Tibial artery (tissue), 4 donors: ENCODE measurements at regions not wholly inside any gene's neighbourhood (a gene's known extent, or its start where the extent isn't known, plus 50 kb on each side); places are given as distances from the start of the nearest gene placed in this dataset.
"Not testable (repeated sequence)": the region's sequence is repeated elsewhere in the genome, so short reads cannot be mapped to it uniquely, and the experiment has no call there.

Experiments used
- DNase-seq, 2 donors: peaks; one replicate each; pipeline ENCODE4 v3.0.0-alpha.2; 2019
- H3K27ac ChIP-seq, 2 donors: fragments of 200-600 bp; sonication (generic) in 1 of 2; 1 replicate in 1 of 2; 2 replicates in 1 of 2; pipeline ENCODE4 v1.5.1; 2018 to 2019; ENCODE audit warnings: mild to moderate bottlenecking in 1 of 2
- H3K27me3 ChIP-seq, 2 donors: fragments of 200-600 bp; sonication (generic) in 1 of 2; one replicate each; pipeline versions ENCODE4 v1.5.1 to v1.6.0; 2016 to 2019
- H3K36me3 ChIP-seq, 3 donors: fragments of 200-600 bp; sonication (generic) in 2 of 3; one replicate each; pipeline ENCODE4 v1.5.1; 2016 to 2019; ENCODE audit warnings: mild to moderate bottlenecking in 2 of 3
- H3K4me1 ChIP-seq, 4 donors: fragments of 200-600 bp; sonication (generic) in 2 of 4; 1 replicate in 3 of 4; 2 replicates in 1 of 4; pipeline ENCODE4 v1.5.1; 2016 to 2019
- H3K4me3 ChIP-seq, 2 donors: fragments of 200-600 bp; sonication (generic) in 1 of 2; 1 replicate in 1 of 2; 2 replicates in 1 of 2; pipeline ENCODE4 v1.5.1; 2018 to 2019; ENCODE audit warnings: mild to moderate bottlenecking in 2 of 2
- H3K9me3 ChIP-seq, 3 donors: fragments of 200-600 bp; sonication (generic) in 1 of 3; one replicate each; pipeline ENCODE4 v1.5.1; 2016 to 2019
- intact Hi-C: fragments of 100-400 bp; cut with DNase I; formaldehyde crosslinking; loops from one replicate; pipeline ENCODE4 v1.15.0; 2023; ENCODE audit warnings: low total_unique reads
- TF ChIP-seq, protein P1 (sequence below), 2 experiments: fragments of 200-600 bp in 1 of 2; fragments of 450-650 bp in 1 of 2; IDR thresholded peaks; one replicate each; pipeline ENCODE4 v1.5.1; 2017 to 2019; ENCODE audit warnings: antibody characterized with exemption in 2 of 2, mild to moderate bottlenecking in 1 of 2, moderate library complexity in 1 of 2

DNA sequence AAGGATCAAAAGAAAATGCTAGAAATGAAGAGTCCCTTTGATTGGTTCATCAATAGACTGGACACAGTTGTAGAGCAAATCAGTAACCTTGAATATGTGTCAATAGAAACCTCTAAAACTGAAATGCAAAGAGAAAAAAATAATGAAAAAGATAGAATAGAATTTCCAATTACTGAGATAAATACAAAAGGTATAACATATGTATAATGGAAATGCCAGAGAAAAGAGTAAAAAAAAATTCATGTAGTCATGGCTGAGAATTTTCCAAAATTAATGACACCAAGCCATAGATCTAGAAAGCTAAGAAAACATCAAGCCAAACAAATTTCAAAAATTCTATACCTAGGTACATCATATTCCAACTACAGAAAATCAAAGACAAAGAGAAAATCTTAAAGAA is 62.0 kb upstream of the HGF start:
- Histone ChIP-seq H3K4me3 (no peak overlapping the region), H3K27ac (no peak overlapping the region), H3K9me3 (peaks cover 0 to 13% (median 0%) of the 10 kb centered on the region in 3 donors), H3K4me1 (no peaks in the 10 kb centered on the region), H3K36me3 (peaks cover 0 to 5% (median 0%) of the 10 kb centered on the region in 3 donors), H3K27me3 (no peaks in the 10 kb centered on the region)
- TF ChIP-seq, protein P1, sequence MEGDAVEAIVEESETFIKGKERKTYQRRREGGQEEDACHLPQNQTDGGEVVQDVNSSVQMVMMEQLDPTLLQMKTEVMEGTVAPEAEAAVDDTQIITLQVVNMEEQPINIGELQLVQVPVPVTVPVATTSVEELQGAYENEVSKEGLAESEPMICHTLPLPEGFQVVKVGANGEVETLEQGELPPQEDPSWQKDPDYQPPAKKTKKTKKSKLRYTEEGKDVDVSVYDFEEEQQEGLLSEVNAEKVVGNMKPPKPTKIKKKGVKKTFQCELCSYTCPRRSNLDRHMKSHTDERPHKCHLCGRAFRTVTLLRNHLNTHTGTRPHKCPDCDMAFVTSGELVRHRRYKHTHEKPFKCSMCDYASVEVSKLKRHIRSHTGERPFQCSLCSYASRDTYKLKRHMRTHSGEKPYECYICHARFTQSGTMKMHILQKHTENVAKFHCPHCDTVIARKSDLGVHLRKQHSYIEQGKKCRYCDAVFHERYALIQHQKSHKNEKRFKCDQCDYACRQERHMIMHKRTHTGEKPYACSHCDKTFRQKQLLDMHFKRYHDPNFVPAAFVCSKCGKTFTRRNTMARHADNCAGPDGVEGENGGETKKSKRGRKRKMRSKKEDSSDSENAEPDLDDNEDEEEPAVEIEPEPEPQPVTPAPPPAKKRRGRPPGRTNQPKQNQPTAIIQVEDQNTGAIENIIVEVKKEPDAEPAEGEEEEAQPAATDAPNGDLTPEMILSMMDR (IDR thresholded peaks at IDR 0.05): no peak
- DNase-seq: no peak
- intact Hi-C loops: no loop called here

DNA sequence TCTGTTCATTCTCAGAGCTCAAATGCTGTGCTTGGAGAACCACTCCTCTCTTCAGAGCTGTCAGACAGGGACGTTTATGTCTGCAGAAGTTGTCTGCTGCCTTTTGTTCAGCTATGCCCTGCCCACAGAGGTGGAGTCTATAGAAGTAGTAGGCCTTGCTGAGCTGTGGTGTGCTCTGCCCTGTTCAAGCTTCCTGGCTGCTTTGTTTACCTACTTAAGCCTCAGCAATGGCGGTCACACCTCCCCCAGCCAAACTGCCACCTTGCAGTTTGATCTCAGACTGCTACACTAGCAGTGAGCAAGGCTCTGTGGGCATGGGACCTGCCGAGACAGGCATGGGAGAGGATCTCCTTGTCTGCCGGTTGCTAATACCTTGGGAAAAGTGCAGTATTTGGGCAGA is 59.7 kb upstream of the HGF start:
- H3K27me3 ChIP-seq, H3K4me3 ChIP-seq, H3K4me1 ChIP-seq, DNase-seq, H3K27ac ChIP-seq, H3K36me3 ChIP-seq, intact Hi-C loops: not testable (repeated sequence)
- peaks cover 0 to 13% (median 0%) of the 10 kb centered on the region in 3 donors for H3K9me3 ChIP-seq

DNA sequence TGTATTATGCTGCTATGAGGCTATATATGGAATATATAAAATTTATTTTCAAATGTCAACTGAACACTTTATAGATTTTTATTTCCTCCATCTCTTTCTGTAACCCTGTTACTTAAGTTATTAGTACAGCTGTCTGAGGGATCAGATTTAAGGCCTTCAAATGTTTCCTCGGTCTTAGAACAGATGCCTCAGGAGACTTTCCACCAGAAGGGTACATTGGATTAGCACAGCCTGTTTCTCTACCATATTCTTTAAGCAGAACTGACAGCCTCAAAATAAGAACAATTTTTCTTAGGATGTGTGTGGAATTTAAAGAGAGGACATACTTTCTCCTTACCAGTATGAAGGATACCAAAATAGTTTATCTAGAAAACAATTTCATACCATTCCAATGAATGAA is 53.0 kb upstream of the HGF start:
- Histone ChIP-seq H3K4me1 (no peaks in the 10 kb centered on the region), H3K4me3 (no peak overlapping the region), H3K27me3 (no peaks in the 10 kb centered on the region), H3K36me3 (no peaks in the 10 kb centered on the region), H3K9me3 (no peaks in the 10 kb centered on the region), H3K27ac (no peak overlapping the region)
- TF ChIP-seq, protein P1 (IDR thresholded peaks at IDR 0.05): no peak
- intact Hi-C loops: no loop called here
- DNase-seq: no peak

- H3K27me3 ChIP-seq: no peaks in the 10 kb centered on the region
- no peaks in the 10 kb centered on the region for H3K4me1 ChIP-seq
- no peak overlapping the region for H3K4me3 ChIP-seq
- H3K9me3 ChIP-seq: no peaks in the 10 kb centered on the region
- no peaks in the 10 kb centered on the region for H3K36me3 ChIP-seq
- TF ChIP-seq, protein P1 (IDR thresholded peaks at IDR 0.05): no peak
- DNase-seq: no peak
- intact Hi-C loops: no loop called here
- H3K27ac ChIP-seq: no peak overlapping the region
Observed at GRCh38 chr7:81819861-81820260, 50.0 kb upstream of the HGF start.
